DOHH2 (cell line): ENCODE measurements at regions not wholly inside any gene's neighbourhood (a gene's known extent, or its start where the extent isn't known, plus 50 kb on each side); places are given as distances from the start of the nearest gene placed in this dataset.

Experiments used
- H3F3A ChIP-seq: fragments of 200-600 bp; sonication (generic), shearing (Covaris generic); 2 replicates; pipeline ENCODE4 v1.6.0; 2016; ENCODE audit warnings: antibody characterized with exemption, mild to moderate bottlenecking; ENCODE audit not compliant: control insufficient read depth, insufficient read depth
- H3K27ac ChIP-seq: fragments of 200-600 bp; sonication (generic); 2 replicates; pipeline ENCODE4 v1.5.1; 2014; ENCODE audit warnings: low read depth, mild to moderate bottlenecking, low read length, moderate library complexity
- H3K27me3 ChIP-seq: fragments of 200-600 bp; sonication (generic); 2 replicates; pipeline ENCODE4 v1.6.1; 2014; ENCODE audit warnings: mild to moderate bottlenecking, low read length, mixed read lengths; ENCODE audit not compliant: control insufficient read depth
- H3K36me3 ChIP-seq: fragments of 200-600 bp; sonication (generic); 2 replicates; pipeline ENCODE4 v1.6.1; 2014; ENCODE audit warnings: mild to moderate bottlenecking, low read length, moderate library complexity, mixed read lengths; ENCODE audit not compliant: control insufficient read depth
- H3K4me1 ChIP-seq: fragments of 200-600 bp; sonication (generic); 2 replicates; pipeline ENCODE4 v1.6.1; 2014; ENCODE audit warnings: mild to moderate bottlenecking, low read length, mixed read lengths; ENCODE audit not compliant: control insufficient read depth
- H3K4me2 ChIP-seq: fragments of 200-600 bp; sonication (generic); 2 replicates; pipeline ENCODE4 v1.6.0; 2014; ENCODE audit warnings: mild to moderate bottlenecking, low read length, moderate library complexity
- H3K4me3 ChIP-seq: fragments of 200-600 bp; sonication (generic); 2 replicates; pipeline ENCODE4 v1.5.1; 2014; ENCODE audit warnings: mild to moderate bottlenecking, low read length, mixed read lengths
- H3K79me2 ChIP-seq: fragments of 200-600 bp; sonication (generic); 2 replicates; pipeline ENCODE4 v1.6.1; 2014; ENCODE audit warnings: mild to moderate bottlenecking, low read length, mixed read lengths; ENCODE audit not compliant: control insufficient read depth
- H3K9me2 ChIP-seq: fragments of 200-600 bp; sonication (generic); replicated peaks from 2 replicates; pipeline ENCODE4 v1.6.1; 2014; ENCODE audit warnings: mild to moderate bottlenecking, low read length, mixed read lengths; ENCODE audit not compliant: control insufficient read depth
- H3K9me3 ChIP-seq: fragments of 200-600 bp; sonication (generic); 2 replicates; pipeline ENCODE4 v1.6.1; 2014; ENCODE audit warnings: antibody characterized with exemption, low read length, mixed read lengths; ENCODE audit not compliant: control insufficient read depth, insufficient read depth
- H4K20me1 ChIP-seq: fragments of 200-600 bp; sonication (generic); 2 replicates; pipeline ENCODE4 v1.6.0; 2014; ENCODE audit warnings: low read depth, mild to moderate bottlenecking, antibody characterized with exemption, low read length, moderate library complexity; ENCODE audit not compliant: control insufficient read depth, insufficient read depth
- CTCF ChIP-seq: fragments of 200-600 bp; sonication (generic); IDR thresholded peaks from one replicate; pipeline ENCODE4 v1.5.1; 2014; ENCODE audit warnings: antibody characterized with exemption, mild to moderate bottlenecking, low read depth, low read length; ENCODE audit not compliant: poor library complexity, severe bottlenecking
- EZH2phosphoT487 ChIP-seq: fragments of 200-600 bp; sonication (generic); IDR thresholded peaks from 2 replicates; pipeline ENCODE4 v1.6.1; 2017; ENCODE audit warnings: borderline replicate concordance, mild to moderate bottlenecking, antibody characterized with exemption, low read length, moderate library complexity, mixed read lengths

- no peak overlapping the region for H3K4me3 ChIP-seq
- no peaks in the 10 kb centered on the region for H3K79me2 ChIP-seq
- no peaks in the 10 kb centered on the region for H3K4me1 ChIP-seq
- H3K27ac ChIP-seq = no peak overlapping the region
- no peaks in the 10 kb centered on the region for H3K36me3 ChIP-seq
- no peaks in the 10 kb centered on the region for H3K27me3 ChIP-seq
- H3K4me2 ChIP-seq = no peak overlapping the region
- no peaks in the 10 kb centered on the region for H3K9me3 ChIP-seq
- H3K9me2 ChIP-seq = no peaks in the 10 kb centered on the region
- TF ChIP-seq CTCF = no peak
- no peak for TF ChIP-seq EZH2phosphoT487
- no peaks in the 10 kb centered on the region for H3F3A ChIP-seq
- H4K20me1 ChIP-seq = no peaks in the 10 kb centered on the region
Observed at GRCh38 chr1:224791362-224791941, 138.0 kb upstream of the DNAH14 start.

DNA sequence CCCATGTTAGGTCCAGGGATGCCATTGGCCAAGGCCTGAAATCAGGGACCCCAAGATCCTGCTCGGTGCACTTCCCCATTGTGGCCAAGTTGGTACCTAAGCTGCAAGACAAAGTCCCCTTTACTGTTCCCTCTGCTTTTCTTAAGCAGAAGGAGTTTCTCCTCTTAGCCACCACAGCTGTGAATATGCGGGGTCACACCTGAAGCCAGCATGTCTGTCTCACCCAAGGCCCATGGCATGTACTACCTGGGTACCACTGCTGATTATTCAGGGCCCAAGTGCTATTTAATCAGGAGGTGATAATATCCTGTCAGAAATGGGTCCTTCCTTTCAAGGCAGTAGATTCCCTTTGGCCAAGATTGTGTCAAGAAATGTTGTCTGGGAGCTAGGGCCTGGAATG lies 133.9 kb upstream of the DNAH14 start:
- H3K9me2 ChIP-seq = no peaks in the 10 kb centered on the region
- H3F3A ChIP-seq = no peaks in the 10 kb centered on the region
- no peaks in the 10 kb centered on the region for H3K79me2 ChIP-seq
- no peaks in the 10 kb centered on the region for H3K36me3 ChIP-seq
- no peak overlapping the region for H3K4me2 ChIP-seq
- H3K27ac ChIP-seq = no peak overlapping the region
- H3K9me3 ChIP-seq = no peaks in the 10 kb centered on the region
- H3K4me3 ChIP-seq = no peak overlapping the region
- H3K27me3 ChIP-seq = no peaks in the 10 kb centered on the region
- TF ChIP-seq CTCF = no peak
- no peak for TF ChIP-seq EZH2phosphoT487
- no peaks in the 10 kb centered on the region for H4K20me1 ChIP-seq
- H3K4me1 ChIP-seq = no peaks in the 10 kb centered on the region

- H3F3A ChIP-seq = no peaks in the 10 kb centered on the region
- TF ChIP-seq CTCF (no peak), EZH2phosphoT487 (no peak)
- H3K4me3 ChIP-seq = no peak overlapping the region
- no peaks in the 10 kb centered on the region for H4K20me1 ChIP-seq
- H3K9me3 ChIP-seq = no peaks in the 10 kb centered on the region
- no peaks in the 10 kb centered on the region for H3K36me3 ChIP-seq
- no peak overlapping the region for H3K4me2 ChIP-seq
- no peaks in the 10 kb centered on the region for H3K4me1 ChIP-seq
- no peak overlapping the region for H3K27ac ChIP-seq
- no peaks in the 10 kb centered on the region for H3K9me2 ChIP-seq
- no peaks in the 10 kb centered on the region for H3K79me2 ChIP-seq
- no peaks in the 10 kb centered on the region for H3K27me3 ChIP-seq
Observed at GRCh38 chr1:224799083-224799482, 130.4 kb upstream of the DNAH14 start.
